CD4-positive, alpha-beta T cell treated with Interleukin-4 for 1 hour (primary cell): ENCODE measurements at regions not wholly inside any gene's neighbourhood (a gene's known extent, or its start where the extent isn't known, plus 50 kb on each side); places are given as distances from the start of the nearest gene placed in this dataset.

Experiments
- DNase-seq, 2 donors: peaks; one replicate each; pipeline ENCODE4 v3.0.0-alpha.2; 2020 to 2022

DNA sequence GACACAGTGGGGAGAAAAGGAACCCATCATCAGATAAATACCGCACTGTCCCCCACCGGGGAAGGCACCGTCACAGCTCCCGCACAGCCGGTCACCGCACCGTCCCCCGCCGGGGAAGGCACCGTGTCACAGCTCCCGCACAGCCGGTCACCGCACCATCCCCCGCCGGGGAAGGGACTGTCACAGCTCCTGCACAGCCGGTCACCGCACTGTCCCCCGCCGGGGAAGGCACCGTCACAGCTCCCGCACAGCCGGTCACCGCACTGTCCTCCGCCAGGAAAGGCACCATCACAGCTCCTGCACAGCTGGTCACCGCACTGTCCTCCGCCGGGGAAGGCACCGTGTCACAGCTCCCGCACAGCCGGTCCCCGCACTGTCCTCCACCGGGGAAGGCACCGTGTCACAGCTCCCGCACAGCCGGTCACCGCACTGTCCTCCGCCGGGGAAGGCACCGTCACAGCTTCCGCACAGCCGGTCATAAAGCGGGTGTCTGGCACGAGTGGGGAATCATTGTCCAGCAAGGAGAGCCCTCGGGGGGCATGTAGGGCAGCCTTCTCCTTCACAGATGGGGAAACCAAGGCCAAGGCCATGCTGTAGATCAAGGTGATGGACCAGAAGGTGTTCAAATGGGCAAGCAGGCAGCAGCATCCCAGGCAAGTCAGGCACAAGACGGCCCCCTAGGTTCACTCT, 280.1 kb downstream of the NPHP4 start:
- DNase-seq = no peak

DNA sequence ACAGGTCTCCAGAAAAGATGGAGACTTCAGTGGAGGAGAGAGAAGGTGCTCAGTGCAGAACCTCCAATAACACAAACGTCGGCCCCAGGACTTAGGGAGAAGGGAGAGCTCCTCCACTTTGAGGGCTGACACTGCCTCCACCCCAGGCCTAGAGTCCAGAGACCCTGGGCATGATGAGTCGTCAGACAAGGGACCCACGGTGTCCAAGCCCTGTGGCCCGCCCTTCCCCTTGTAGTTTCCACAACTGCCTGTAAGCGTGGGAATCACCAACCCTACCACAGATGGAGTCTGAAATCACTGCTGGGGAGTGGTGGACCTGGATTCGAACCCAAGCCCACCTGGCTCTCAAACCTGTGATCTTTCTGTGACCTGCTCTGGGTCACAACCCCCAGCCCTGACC, 281.1 kb downstream of the NPHP4 start:
- no peak for DNase-seq

DNA sequence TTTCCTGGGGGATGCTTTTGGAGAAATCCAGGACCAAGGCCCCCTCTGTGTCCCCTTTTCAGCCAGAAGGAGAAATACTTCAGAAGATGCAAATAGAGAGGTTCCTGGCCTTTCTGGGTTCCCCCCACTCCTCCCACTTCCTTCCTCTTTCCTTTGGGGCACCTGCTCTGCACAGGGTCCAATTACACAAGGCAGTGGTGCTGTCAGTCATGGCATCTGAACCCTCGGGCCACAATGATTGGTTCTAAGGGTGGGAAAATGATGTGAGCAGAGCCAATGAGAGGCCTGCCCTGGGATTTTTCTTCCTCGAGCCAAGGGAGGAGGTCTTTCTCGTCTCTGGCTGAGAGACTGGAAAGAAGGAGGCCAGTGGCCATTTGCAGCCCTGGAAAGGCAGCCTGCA, 282.2 kb downstream of the NPHP4 start:
- no peak for DNase-seq

DNA sequence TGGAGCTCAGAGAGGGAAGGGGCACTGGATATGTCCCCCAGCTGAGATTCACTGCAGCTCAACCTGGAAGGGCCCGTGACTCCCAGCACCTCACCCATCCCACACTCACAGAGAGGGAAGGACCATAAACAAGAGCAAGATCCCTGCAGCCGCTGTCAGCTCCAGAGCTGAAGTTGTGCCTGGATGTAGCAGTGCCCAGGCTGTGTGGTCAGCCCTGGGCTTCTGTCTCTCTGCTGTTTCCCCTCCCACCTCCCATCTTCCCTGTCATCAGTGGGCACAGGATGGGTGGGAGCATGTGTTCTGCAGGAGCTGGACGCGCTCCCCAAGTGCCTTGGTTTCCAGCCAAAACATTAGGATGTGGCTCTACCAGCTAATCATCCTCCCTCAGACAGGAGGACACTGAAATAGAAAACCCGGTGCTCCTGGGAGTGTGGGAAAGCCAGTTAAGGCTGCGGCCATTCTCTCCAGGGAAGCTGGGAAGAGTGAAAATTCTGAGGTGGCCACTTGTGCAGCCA, 282.7 kb downstream of the NPHP4 start:
- no peak for DNase-seq

DNA sequence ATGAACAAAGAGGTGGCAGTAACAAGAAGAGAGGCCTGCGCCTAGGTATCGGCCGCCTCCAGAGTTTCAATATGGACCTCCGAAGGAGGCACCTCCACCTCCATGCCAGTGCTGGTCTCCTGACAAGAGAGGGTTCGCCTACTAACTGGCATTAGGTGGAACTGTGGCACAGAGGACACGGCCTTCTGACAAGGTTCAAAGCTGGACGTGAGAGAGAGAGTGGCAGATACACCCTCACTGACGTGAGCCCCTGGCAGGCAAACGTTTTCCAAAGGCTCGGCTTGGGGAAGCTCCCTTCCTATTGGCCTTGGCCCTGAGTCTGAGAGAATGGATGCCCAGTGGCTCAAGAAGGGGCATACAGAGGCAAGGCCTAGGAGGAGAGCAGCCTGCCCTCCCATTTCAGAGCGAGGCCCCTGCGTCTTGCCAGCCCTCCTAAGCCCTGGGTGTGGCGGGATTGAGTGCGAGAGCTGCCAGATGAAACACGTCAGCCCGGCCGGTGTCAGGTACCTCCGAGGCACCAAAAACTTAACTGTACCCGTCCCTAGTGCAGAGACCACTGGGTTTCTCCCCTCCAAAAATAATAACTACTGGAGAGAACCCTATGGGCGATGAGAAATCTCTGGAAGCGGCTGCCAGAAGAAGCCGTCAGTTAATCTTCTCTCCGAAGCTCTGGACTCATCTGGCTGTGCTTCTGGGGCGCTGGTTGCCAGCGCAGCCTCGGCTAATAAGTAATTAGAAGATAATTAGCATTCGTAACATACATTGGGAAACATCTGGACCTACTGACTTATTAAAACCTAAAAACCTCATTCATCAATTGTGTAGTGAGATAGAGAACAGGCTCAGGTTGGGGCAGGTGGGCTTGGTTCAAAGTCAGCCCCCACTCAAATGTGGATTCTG, 283.6 kb downstream of the NPHP4 start:
- no peak for DNase-seq

DNA sequence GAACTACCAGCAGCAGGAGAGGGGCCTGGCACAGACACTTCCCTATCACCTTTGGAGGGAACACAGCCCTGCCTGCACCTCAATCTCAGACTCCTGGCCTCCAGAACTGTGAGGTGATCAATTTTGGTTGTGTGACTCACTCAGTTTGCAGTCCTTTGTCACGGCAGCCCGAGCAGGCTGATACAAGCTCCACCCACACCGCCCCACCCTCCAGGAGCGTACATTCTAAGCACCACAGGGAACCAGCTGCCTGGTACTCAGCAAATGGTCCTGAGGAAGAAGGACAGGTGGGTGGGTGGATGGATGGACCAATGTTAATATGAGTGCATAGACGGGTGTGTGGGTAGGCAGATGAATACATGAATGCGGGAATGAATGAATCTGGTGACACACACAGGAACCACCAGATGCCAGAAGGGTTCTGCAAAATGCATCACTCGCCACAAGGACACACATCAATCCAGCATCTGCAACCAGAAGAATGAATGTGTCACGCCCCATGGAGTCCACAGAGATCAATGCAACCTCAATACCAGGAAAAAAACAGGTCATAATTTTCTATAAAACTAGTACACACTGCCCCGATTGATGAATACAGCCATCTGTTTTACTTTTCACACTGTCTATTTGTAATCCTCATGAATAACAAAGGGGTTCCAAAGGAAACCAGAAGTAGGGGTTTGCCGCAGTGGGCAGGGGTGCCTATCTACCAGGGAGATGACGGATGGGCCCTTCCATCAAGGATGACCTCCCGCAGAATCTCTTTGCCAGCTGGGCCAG, 284.5 kb downstream of the NPHP4 start:
- no peak for DNase-seq

DNA sequence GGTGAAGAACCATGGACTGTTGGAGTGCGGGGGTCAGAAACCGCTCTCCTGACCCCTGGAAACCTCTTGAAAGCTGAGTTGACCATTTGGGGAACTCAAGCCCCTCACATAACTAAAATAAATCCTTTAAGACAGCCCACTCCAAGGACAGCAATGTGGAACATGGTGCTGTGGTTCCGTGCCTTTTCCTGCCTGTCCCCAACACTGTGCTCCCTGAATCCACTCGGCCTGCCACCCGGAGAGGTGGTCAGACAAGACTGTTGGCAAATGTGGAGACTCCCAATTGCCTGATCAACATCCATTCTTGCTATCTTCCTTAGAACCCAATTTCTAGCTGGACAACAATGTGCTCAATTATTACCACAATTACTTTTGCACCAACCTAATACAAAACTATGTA, 286.0 kb downstream of the NPHP4 start:
- DNase-seq = no peak

DNA sequence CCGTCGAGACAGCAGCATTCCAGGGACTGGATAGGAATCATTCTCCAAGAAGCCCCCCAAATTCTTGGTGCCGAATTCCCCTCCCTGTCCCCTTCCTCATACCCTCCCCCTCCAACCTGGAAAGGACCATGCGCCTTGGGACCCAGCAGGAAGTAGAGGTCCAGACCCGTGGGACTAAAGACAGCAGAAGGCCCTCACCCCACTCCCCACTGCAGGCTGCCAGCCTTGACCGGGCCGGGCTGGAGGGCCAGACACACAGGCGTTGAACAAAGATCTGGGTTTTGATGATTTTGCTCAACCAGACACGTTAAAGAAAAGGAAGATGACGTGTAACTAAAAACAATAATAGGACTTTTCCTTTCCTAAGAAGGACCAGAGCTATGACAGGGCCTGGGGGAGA, 286.5 kb downstream of the NPHP4 start:
- DNase-seq = no peak

DNA sequence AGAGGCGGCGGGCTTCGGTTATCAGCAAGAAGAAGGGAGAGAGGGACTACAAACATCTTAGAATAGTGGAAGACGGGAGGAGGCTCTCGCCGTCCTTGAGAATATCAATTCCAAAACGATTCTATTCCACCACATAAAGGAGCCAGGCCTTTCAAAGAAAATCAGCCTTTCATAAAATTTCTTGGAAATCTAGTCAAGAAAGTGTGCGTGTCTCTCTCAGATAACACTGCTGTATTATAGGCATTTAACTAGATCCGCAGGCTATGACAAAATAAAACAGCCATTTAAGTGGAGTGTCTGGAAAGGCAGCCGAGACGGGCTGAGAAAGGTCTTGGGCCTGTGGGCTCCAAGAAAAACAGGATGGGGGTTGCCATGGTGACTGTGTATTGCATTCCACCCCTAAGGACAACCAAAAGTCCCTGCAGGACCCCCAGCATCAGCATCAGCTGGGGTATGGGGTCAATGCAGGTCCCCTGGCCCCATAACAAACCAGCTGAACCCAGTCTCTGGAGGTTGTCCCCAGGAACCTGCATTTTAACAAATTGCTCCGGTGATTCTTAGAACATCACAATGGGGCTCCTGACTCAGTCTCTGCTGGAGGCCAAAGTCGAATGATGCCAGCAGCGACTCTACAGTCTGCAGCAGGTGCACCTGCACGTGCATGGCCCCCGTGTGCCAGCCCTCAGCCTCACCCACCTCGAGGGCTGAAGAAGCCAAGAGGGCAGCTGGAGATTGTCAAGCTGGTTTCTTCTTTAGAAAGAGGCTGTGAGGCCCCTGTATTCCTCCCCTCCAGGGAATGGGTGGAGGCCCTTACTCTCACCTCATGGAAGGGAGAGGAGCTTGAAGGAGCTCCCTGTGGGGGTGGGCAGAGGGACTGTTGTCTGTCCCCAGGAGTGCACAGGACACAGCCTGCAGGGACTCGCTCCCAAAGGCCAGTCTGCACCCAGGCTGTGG, 287.4 kb downstream of the NPHP4 start:
- no peak for DNase-seq

DNA sequence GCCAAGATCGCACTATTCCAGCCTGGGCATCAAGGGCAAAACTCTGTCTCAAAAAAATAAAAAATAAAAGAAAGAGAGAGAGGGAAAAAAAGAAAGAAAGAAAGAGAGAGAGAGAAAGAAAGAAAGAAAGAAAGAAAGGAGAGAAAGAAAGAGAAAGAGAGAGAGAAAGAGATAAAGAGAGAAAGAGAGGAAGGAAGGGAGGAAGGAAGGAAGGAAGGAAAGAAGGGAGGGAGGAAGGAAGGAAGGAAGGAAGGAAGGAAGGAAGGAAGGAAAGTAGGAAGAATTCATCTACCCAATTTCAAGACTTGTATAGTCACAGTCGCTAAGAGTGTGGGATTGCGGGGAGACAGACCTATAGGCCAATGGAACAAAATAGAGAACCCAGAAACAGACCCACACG, 290.6 kb downstream of the NPHP4 start:
- DNase-seq = no peak

DNA sequence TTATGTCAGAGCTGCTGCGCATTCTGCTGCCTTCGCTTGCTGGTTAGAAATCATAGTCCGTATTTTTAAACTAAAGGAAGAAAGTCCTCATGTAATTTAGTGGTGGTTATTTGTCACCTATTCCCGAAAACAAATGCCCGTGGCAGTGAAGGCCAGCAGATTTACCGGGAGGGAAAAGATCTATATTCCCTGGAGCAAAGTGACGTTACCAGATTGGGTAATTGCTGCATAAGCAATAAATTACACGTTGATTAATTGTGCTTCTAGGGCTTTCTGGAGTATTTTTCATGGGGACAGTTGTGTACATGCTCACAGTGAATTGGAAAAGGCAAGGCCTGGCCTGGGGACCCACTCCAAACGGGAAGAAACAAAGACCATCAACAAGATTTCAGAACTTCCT, 298.7 kb downstream of the NPHP4 start:
- no peak for DNase-seq

DNA sequence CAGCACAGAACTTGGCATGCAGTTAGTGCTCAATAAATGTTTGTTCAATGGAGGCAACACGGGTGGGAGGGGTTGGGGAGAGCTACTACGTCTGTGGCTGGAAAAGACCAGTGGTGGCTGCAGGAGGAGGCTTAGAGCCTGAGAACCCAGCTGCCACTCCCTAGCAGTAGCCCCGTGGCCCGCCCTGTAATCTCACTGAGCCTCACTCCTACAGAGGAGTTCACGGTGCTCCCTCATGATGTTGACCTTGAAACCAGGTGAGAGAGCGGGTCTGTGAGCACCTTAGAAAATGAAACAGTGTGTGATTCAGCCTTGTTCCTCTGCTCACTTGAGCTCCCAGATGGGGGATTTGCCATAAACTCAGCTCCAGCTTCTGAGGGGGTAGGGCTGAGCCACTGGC, 299.6 kb downstream of the NPHP4 start:
- DNase-seq = no peak

DNA sequence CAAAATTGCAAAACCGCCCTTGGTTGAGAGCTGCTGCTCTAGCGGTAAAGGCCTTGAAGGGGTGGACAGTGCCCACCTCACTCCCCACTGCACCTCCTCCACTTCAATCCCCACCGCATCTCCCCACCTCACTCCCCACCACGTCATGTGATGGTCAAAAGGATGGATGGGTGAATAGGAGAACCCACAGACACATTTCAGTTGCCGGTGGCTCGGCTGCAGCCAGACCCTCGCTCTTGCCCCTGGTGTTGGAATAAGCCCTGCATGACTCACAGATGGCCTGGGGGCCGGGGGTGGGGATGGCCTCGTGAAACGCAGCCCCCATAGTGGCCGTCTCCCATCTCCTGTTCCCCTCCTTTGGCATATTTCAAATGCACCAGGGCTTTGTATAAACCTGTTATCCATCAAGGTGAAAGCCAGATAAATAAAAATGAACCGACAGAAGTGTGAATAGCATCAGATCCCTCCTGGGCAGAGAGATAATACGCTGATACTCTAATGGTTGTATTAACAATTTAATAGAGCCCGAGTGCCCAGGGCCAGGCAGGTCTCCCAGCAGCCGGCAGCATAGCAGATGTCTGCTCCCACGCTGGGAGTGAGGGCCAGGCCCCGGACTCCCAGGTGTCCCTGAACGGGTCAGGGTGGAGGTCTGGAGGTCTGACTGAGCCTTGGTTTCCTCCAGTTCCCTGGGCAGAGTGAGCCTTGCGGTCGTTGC, 300.3 kb downstream of the NPHP4 start:
- DNase-seq = no peak

DNA sequence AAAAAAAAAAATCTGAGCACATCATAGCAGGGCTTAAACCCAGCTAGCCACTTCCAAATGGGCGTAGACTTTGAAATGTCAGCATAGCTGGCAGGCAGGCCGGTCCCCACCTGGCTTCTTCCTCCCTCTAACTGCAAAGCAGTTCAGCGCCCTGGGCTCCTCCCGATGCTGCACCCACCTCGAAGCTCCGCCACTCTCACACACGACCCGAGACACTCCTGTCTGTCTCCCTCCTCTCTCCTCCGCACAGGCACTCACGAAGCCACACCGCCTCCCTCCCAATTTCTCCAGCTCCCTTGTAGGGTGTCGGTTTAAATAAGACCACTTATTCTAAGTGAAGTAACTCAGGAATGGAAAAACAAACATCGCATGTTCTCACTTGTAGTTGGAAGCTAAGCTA, 301.3 kb downstream of the NPHP4 start:
- no peak for DNase-seq

DNA sequence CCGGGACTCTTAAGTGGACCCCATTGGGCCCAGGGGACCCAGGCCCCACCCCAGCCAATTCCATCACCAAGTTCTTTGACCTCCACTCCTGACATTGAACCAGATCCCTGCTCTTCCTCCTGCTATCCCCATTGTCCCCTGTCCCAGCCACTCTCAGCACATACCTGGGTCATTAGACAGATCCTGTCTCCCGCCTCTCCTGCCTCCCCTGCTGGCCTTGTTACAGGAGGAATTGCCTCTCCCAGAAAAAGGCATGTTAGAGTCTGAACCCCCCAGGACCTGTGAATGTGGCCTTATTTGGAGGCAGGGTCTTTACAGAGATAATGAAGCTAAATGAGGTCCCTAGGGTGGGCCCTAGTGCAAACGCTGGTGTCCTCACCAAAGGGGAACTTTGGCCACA, 301.9 kb downstream of the NPHP4 start:
- no peak for DNase-seq

DNA sequence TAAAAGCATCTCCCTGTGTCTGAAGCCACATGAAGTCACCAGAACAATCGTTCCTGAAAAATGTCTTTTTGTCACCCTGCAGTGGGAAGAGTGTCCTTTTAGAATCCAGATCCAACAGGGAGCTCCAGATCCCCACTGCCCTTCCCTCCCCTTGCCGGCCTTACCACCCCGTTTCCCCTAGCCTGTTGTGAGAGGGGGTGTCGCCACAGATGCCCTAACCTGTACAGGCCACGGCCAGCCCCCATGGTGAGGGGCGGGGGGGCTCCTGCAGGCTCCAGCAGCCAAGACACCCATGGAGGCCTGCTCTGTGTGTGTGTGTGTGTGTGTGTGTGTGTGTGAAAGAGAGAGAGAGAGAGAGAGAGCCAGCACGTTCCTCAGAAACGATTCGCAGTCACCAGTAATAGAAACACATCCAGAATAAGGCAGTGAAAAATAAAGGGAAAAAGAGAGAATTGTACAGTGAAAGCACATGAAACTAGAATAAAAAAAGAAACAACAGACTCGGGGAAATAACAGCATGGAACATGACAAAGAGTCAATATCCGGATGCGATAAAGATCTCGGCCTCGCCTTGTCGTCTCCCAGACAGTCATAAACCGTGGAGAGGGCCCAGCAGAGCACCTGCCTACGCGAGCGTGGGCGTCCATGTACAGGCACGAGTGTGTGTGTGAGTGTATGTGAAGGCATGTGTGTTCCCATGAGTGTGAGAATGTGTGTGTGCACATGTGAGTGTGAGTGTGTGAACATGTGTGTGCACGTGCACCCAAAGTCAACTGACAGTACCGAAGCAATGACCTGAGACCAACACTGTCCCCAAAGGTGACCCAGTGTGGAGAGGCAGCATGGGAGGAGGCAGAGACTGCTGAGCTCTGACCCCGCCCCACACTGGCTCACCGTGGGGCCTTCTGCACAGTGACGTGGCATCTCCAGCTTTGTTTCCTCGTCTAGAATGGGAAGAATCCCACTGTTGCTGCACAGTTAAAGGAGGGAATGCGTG, 303.8 kb downstream of the NPHP4 start:
- no peak for DNase-seq

DNA sequence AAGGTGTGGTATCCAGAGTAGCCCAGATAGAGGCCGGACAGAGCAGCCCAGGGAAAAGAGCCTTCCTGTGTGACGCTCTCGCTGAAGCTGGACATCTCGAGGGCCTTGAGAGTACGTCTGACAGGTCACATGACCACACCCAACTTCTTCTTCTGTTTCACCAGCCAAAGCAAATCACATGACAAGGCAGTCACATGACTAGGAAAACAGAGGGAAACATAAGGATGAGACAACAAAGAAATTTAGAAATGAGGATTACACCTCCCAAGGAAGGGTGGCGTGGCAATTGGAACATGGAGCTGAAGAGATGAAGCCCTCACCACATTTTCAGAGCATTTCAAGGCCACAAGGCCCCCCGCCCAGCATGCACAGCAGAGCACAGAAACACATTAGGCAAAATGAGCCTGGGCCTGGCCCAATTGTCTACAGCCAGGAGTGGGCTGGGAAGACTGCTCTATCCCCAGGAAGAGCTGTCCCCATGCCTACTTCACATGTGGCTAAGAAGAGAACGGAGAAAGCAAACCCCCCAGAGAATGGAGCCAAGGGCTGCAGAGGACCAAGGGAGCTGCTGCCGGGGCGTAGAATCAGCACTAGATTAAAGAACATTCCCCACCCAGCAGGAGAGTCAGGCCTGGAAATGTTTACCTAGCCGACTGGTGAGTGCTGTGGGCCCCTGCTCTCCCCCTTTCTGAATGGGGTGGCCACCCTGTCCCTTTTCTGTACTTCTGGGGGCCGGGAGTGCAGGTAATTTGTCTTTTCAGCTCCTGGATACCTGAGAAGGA, 305.1 kb downstream of the NPHP4 start:
- no peak for DNase-seq

DNA sequence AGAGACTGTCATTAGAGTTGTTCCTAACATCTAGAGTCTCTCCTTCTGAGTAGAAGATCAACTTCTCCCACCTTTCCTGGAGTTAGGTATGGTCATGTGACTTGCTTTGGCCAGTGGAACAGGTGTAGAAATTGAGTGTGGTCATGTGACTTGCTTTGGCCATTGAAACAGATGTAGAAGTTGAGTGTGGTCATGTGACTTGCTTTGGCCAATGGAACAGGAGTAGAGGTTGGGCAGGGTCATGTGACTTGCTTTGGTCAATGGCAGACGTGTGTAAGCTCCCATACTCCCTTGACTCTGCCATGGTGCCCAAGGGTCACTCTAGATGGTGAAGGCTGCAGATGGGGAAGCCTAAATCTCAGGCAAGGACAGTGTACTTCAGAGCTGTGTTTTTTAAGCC, 306.0 kb downstream of the NPHP4 start:
- no peak for DNase-seq

DNA sequence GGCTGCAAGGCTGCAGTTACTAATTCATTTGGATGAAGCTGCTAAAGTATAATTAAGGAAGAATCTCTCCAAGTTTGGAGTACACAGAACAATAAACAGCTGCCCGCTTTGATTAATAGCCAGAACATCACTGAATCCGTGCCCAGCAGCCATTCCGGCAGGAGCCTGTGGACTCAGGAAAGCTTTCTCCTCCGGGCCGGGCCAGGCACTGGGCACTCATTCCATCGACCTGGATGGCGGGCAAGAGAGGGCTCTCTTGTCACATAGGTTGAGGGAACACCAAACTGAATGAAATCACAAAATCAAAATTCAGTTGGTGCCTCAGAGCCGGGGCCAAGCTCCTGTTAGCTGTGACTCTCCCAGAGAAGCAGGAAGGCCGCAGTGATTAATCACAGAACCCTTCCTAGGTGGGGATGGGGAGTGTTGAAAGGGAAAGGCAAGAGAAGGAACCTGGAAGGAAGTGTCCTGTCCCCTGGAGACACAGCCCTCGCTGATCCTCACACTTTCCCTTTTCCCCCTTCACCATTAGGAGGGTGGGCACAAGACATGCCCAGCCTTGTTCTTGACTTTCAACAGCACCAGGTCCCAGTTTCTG, 306.7 kb downstream of the NPHP4 start:
- DNase-seq = no peak
